Stromal cell of bone marrow (primary cell): ENCODE measurements at regions not wholly inside any gene's neighbourhood (a gene's known extent, or its start where the extent isn't known, plus 50 kb on each side); places are given as distances from the start of the nearest gene placed in this dataset.

ENCODE experiments used
- DNase-seq: peaks from one replicate; pipeline ENCODE4 v3.0.0-alpha.2; 2012; ENCODE audit warnings: low read depth

DNA sequence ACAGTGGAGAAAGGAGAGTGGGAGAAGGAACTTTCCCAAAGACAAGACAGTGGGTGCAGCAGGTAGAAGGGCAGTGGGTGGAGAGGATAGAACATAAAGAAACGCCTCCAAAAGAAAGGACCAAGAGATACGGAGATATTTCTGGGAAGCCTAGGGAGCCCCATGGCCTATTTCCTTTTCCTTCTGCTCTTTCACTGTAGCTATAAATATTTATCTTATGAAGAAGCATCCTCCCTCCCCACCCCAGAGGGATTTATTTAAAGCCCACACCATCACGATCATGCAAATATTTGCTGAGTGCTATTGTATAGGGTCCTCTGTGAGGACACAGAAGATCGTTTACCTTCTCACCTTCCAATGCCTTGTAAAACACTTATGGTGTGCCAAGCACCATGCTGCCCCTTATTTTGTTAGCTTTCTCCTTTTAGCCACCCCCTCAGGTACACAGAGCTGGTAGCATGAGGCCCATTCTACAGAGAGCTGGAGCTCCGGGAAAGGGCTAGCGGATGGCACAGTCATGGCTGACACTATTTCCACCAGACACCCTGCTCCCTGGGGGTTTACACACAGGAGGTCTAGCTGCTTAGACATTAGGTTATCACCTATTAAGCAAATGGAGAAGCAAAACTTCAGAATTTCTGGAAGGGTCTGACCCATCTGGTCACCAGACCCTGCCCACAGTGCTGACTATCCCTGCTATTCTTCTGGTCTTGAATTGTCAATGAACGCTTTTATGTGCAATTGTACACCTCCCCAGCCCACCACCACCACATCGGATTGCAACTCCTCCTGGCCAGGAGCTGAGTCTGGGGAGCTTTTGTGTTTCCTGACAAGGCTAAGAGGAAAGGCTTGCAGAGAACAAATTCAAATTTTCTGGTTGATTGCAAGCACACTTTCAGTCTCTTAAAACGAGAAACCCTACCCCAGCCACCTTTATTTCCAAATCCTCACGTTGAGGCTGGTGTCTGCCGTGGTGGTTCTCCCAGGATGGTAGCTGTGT is 91.8 kb upstream of the KLF7 start:
- no peak for DNase-seq

DNA sequence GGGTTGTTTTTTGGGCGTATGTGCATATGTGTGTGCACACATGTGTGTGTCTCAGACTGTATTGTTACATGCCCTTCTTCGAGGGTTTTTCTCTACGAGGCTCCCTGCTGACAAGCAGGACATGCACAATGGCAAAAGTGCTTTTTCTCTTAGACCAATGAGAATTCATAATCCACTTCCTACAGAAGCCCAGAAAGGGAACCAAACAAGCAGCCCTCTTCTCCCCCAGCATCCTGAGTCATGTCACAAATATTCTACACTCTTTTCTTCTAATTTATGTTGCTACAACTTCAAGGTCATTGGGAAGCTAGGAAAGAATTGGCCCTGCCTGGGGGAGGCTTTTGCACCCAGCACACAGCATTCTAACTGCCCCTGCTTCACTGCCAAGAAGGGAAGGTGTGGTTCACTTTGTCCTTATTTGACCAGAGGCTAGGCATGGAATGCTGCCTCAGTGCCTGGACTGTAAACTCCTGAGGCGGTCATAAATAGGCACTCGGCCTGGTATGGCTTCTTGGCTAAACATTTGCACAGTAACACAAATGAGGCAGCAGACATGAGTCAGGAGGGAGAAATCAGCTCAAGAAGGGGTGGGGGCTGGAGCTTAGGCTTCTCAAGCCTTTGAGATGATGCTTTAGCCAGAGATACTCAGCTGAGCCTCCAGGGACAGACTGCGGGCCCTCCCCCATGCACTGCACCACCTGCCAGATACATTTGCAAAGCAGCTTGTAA is 92.7 kb upstream of the KLF7 start:
- DNase-seq, result peak; percentile 99

DNA sequence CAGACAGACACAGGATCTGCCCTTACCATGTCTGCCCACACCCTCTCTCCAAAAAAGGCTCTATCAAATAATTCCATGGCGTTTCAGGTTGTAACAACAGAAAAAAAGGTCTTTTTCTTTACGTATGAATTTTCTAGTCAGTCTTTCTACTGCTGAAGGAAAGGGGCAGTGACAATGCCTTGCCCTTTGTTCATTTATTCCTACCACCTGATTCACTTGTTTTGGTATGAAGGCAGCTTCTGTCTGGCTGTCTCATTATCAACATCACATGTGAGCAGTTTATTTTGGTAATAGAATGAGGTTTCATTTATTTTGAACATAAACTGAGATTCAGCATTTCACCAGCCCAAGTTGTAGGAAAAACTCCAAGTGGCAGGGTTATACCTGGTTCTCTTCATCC is 94.3 kb upstream of the KLF7 start:
- no peak for DNase-seq

DNA sequence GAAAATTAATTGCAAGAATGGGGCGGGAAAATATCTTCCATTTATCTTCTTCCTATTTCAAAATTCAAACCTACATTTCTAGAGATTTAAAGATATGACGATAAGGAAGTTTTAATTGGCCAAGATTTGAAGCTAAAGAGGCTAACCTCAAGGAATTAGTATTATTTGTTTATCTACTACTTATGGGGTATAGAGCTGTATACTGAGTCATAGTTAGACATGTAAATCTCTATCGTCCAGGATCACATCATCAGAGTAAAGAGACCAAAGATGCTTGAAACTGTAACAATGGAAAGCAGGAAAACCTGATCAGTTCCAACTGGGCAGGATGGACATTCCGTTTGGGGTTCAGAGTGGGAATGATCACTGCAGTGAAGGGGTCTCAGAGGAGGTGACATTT is 95.2 kb upstream of the KLF7 start:
- no peak for DNase-seq

DNA sequence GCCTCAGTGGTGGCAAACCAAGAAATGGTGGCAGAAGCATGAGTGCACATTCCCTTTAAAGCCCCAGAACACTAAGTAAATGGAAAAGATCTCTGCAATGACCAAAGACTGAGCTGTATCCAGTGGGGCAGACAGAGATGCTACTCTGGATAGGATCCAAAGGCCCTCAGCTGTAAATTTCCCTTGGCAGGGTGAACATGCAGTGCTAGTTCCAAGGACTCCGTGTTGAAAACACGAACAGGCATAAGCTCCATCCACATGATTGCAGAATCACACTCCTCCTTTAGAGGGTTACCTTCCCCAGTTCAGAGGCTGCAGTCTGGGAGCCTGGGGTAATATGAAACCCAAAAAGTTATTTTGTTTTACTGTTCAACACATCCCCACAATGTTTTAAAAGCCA is 98.6 kb upstream of the KLF7 start:
- no peak for DNase-seq

DNA sequence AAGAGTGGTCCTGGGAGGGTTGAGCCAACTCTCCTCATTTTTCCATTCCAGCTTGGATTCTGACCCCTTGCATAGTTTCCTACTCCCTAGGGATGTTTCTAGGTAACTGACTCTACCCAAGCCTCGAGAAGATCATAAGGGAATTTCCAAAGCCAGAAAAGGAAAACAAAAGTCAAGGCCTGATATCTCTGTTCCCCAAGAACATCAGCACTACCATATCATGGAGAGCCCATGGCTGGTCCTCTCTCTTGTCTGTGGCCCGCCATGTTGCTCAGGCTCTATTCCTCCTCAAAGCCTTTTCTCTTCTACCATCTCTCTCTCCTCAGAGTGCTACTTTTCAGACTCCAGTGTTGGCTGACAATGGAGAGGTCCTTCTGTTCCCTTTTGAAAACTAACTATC is 99.6 kb upstream of the KLF7 start:
- DNase-seq, result no peak

DNA sequence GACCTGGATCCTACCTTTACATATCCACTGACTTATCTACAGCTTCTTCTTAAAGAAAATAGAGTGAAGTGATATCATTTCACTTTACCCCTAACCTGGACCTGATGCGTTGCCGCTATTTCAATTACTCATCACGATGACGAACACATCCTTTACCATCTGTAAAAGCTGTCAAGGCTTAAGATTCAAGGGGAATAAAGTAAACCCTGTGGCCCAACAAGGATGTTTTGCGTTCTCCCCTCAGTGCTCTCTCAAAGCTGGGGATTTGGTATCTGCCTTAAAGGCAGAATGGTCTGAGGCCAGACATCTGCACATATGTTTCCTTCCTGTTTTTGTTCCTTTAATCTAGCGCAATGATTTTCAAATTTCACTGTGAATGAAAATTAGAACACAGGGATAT is 100.1 kb upstream of the KLF7 start:
- DNase-seq, result no peak

DNA sequence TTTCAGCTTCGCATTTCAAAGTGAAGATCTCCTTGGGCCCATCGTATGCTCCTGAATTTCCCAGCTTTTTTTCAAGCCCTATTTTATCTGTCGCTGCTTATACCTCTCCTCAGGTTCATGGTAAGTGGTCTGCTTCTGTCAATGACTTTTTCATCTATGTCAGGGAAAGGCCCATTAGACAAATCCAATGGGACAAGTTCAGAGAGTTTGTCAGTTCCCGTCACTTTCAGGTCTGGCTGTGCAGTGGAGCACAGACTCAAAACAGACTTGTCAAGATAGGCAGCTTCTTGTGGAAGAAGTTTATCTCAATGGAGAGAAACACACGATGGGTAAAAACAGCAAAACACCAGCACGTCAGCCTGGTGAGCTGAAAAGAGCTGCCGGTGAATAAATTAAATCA is 100.9 kb upstream of the KLF7 start:
- no peak for DNase-seq

DNA sequence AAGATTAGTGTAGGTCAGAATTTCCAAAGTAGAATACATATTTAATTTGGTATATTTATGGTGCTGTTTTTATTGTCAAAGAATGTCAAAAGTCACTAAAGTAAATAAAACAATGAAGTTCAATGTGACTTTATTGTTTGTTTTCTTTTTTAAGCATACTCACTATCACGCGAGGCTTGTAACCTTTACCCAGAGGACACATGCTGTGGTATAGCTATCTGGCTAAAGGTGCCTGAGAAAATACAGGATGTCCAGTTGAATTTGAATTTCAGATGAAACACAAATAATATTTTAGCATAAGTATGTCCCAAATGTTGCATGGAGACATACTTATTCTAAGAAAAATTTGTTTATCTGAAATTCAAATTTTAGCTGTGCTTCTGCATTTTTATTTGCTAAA is 103.3 kb upstream of the KLF7 start:
- DNase-seq, result no peak

DNA sequence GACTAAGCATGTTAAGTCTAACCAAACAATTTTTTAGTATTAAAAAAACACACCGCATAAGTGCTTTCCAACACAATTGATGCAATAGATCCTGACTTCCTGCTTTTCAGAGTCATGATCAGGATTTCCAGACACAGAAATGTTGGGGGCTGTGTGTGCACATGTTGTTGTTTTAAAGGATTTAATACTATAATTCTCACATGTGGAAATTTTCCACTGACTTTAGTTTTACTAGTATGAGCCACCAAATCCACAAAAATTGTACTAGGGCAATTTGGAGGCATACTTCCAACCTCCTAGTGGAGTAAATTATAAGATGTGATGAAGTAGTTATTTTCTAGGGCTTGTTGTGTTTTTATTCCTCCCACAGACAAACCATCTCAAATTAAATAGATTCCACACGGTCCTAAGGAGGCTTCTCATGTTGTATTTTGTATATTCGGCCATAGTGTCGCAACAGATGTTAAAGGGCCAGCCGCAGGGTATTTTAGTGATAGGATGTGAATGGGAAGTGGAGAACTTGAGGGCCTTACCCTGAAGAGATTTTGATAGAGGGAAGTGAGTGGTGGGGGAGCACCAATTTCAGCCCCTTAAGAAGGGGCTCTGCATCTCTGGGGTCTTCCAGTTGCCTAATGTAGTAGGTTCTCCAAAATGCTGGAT is 108.9 kb upstream of the KLF7 start:
- DNase-seq, result peak; percentile 71

DNA sequence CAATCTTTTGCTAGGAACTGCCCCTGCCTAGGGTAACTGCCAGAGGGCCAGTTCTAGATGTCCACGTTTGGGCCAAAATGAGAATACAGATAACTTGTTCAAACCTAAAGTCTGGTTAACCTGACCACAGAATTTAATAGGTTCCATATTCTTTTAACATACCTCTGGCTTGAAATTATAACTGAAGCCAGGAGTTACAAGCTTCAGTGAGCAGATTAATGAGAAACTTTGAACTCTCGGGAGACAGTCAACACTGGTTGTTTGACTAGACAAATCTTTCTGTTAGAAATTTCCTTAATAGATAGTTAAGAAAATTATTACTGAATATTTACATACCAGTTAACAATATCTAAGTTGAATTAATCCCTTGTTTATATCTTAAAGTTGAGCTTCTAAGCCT is 110.0 kb upstream of the KLF7 start:
- DNase-seq, result no peak

DNA sequence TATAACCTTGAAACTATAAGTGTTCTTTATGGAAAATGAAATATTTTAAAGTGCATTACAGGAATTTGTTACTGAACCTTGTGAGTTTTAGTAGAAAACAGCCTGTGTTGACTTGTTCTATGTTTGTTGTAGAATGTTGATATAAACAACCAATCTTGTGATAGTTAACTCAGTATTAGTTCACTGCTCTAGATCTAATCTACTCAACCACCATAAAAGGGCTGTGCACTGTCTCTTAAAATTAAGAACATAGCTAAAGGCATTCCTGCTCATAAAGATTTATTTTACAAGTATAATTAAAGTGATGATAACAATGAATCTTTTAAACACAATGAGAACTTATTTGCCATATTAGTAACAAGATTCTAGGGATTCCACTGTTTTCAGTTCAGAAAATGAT is 110.5 kb upstream of the KLF7 start:
- no peak for DNase-seq

DNA sequence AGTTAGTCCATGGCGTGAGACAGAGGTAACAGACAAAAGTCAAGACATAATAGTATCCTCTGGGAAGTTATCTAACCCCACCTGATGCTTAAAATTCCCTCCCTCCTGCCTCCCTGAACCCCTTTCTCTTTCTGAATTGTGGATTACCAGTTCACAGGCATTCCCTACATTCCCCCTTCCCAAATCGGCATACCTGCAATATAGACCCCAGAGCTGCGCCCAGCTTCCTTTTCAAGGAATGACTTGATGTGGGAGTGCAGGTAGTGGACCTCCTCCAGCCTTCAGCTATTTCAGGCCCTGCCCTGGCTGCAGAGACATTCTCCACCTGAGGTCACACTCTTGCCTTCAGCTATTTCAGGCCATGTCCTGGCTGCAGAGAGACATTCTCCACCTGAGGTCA is 111.1 kb upstream of the KLF7 start:
- no peak for DNase-seq

DNA sequence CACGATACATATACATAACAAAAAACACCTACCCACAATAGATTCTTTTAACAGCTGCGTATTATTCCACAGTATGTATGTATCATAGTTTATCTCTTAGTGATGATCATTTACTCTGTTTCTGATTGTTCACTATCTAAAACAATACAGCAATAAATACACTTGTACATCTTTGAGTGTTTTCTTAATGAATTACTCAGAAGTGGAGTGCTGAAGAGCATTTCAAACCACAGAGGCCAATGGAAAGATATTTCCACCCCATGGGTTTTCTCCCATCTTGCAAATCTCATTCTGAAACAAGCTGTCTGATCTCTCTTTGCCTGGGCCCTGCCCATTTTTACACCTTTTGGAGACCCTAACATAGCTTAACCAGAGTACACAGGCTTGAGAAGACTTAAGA is 113.8 kb upstream of the KLF7 start:
- no peak for DNase-seq

DNA sequence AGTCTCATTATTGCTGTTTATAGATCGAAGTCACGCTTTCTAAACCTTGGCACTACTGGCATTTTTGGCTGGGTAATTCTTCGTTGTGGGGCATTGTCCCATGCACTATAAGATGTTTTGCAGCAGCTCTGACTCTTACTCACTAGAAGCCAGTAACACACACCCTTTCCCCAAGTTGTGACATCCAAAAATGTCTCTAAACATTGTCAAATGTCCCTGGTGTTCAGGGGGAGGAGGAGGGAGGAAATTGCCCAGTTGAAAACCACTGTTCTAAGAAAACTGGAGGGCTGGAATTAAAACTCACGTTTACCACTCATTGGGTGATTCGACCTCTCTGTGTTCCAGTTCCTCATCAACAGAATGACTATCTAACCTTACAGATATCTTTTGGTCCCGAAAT is 115.7 kb upstream of the KLF7 start:
- no peak for DNase-seq

DNA sequence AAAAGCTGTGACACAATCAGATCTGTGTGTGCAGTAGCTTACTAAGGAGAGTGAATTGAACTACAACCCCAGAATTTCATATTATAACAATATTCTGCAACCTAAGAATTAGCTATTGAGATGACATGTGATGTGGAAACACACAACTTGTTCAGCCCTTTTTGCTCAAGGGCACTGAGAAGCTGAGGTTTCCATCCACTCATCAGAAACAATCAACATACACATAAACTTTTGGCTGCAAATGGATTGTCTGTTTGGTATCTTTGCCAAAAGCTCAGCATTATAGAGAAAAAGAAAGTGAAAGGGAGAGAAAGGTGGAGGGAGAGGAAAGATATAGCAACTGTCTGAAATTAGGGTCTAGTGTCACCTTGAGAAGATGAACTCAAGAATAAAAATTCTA is 117.2 kb upstream of the KLF7 start:
- DNase-seq, result no peak

DNA sequence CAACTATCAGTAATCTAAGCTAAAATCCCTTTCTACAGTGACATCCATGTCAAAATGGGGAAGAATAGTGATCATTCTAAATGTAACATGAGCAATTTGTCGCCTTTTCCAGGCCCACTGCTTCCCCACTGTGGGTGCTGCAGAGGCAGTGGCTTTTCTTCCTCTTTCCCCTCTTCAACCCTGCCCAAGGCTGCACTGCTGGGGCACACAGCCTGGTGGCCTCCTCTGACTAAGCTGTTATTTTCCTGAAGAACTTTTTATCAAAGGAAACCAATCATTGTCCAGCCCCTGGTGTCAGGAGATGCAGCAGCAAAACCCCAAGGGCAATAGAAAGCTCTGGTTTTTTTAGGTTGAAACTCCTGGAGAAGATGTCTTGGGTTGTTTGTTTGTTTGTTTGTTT is 117.6 kb upstream of the KLF7 start:
- DNase-seq, result no peak

DNA sequence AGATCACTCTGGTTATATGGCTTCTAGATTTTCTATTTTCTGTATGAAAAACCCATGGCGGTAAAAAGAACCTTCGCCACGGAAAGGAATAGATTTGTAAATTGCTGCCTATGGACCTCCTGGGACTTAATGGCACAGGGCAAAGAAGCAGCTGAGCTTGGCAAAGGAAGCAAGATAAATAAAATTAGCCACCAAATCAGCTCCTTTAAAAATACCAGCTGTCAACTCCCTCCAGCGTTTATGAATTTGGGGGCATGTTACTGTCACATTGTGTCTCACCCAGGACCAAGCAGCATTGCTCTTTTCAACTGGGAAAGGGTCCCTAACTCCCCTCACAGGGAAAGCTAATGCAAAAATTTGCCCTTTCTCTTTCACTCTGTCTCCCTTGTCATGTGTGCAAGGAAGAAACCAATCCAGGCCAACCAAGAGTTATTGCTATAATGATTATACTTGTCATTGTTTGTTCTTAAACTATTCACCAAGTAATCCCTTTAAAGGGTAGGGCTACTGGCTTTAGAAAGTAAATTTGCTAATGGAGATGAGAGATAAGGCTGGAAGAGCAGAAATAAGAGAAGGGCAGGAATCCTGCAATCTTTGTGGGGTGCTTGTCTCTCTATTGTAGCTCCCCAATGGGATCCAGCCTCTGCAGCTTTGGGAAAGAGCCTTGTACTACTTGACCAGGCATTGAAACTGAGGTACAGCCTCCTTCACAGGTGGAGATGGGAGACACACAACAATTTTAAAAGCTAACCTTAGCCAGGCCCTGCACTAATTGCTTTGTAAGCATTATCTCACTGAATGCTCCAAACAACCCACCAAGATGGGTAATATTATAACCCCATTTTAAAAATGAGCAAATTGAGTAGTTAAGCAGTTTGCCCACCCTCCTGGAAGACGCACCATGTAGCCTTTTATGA is 119.1 kb upstream of the KLF7 start:
- DNase-seq, result no peak

DNA sequence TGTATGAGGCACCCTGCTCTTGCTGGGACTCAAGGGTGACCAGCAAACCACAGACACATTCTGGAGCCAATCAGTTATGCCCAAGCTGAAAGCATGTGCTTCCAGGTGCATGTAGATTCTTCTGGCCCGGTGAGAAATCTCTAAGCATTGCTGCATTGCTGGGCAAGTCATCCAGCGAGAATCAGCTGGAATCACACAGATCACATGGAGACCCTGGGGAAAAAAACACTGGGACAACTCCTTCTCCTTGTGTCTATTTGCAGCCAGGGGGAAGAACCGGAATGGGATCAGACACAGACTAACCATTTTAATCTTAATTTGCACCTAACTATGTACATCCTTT is 119.7 kb upstream of the KLF7 start:
- no peak for DNase-seq

DNA sequence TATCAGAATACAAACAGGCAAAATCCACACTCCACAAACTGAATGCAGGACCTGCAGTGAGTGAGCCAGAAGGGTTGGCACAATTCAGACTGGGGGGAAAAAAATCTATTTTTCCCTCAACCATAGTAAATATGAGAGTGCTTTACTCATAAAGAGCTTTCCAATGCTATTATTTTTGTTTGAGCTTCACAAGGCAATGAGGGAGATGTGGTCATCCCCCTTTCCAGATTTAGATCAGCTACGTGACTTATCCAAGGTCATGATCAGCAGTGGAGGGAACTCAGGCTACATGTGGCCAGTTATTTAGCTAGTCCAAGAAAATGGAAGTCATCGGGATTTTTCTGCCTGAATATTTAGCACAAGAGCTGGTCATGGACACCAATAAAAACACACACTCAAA is 120.4 kb upstream of the KLF7 start:
- no peak for DNase-seq

DNA sequence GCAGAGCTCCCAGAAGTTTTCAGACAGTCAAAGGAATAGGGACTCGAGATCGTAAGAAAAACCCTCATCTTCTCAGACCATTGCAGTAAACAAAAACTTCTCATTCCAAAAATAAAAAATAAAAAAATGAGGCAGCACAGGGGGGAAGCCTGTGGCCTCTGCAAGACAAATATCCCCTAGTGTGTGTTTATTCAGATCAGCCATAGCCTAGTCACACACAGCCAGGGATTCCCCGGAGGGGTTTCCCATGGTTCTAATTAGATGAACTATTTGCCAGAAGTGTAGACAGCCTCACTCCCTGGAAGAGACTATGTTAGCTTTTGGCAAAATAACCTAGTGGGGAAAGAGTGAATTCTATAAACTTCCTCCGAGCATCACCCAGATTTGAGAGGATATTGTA is 122.9 kb upstream of the KLF7 start:
- DNase-seq, result no peak
